ENCODE measurements at regions not wholly inside any gene's neighbourhood (a gene's known extent, or its start where the extent isn't known, plus 50 kb on each side); places are given as distances from the start of the nearest gene placed in this dataset.

DNA sequence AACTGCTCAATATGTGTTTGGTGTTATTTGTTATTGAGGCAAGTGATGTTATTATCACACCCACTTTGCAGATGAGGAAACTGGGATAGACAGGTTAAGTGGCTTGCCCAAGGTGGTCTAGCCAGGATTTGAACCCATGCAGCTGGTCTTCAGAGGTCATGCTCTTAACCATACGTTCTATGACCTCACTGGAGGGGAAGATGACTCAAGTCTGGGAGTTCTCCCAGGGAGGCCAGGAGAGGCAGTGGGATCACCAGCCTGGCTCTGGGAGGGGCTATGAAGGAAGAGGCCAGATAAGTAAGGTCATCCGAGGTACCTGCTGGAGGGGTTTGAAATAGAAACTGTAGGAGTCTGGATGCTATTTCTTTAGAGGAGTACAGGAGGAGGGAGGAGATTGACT lies 95.3 kb downstream of the NAV1 start:
- TF ChIP-seq, protein P1, sequence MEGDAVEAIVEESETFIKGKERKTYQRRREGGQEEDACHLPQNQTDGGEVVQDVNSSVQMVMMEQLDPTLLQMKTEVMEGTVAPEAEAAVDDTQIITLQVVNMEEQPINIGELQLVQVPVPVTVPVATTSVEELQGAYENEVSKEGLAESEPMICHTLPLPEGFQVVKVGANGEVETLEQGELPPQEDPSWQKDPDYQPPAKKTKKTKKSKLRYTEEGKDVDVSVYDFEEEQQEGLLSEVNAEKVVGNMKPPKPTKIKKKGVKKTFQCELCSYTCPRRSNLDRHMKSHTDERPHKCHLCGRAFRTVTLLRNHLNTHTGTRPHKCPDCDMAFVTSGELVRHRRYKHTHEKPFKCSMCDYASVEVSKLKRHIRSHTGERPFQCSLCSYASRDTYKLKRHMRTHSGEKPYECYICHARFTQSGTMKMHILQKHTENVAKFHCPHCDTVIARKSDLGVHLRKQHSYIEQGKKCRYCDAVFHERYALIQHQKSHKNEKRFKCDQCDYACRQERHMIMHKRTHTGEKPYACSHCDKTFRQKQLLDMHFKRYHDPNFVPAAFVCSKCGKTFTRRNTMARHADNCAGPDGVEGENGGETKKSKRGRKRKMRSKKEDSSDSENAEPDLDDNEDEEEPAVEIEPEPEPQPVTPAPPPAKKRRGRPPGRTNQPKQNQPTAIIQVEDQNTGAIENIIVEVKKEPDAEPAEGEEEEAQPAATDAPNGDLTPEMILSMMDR (conservative IDR thresholded peaks at IDR 0.05; ENCODE audit: low read depth, low read length) = no peak
- TF ChIP-seq EZH2 (IDR thresholded peaks at IDR 0.05; ENCODE audit: borderline replicate concordance, low read depth, low read length, poor library complexity, severe bottlenecking) = no peak
